ENCODE measurements at regions not wholly inside any gene's neighbourhood (a gene's known extent, or its start where the extent isn't known, plus 50 kb on each side); places are given as distances from the start of the nearest gene placed in this dataset.
"Not testable (repeated sequence)": the region's sequence is repeated elsewhere in the genome, so short reads cannot be mapped to it uniquely, and the experiment has no call there.

- ATAC-seq = no peak
Measured at GRCh38 chr5:87150630-87151029, 117.1 kb upstream of the RASA1 start.

DNA sequence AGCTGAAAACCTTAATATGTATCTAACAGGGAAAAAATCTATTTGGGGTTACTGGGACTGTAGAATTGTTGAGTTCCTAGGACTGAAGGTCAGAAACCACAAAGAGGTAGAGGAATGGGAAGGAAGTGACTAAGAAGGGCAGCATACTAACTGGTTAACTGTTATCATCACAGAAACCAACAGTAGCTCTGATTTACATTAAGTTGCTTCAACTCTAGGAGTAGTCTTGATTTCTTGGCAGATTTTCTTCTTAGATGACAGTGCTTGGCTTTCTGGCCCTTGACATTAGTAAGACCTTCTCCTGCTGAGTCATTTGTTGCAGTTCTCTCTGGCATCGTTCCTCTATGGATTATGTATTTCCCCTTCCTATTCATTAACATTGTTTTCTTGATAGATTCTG, 116.1 kb upstream of the RASA1 start:
- ATAC-seq = peak in 1 of 2 donors; percentile 20

- no peak for ATAC-seq
Measured at GRCh38 chr5:87152886-87153285, 114.8 kb upstream of the RASA1 start.

DNA sequence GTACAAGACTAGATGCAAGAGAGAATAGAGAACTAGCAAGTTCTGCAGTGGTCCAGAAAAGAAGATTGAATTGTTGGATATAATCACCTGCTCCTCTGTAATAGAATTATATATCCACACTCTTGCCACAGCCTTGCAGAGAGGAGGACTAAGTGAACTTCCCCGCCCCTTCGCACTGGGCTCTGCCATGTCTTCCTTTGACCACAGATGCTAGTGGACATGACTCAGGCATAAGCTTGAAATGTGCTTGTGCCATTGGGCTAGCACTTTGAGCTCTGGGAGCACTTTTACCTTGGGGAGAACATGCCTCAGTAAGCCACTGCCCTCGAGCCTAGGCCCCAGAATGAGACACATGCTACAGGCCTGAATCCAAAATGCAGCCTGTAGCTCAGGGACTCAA, 113.5 kb upstream of the RASA1 start:
- no peak for ATAC-seq

GRCh38 chr5:87155106-87155505, 112.6 kb upstream of the RASA1 start:
- no peak for ATAC-seq

- no peak for ATAC-seq
Measured at GRCh38 chr5:87156631-87157030, 111.1 kb upstream of the RASA1 start.

DNA sequence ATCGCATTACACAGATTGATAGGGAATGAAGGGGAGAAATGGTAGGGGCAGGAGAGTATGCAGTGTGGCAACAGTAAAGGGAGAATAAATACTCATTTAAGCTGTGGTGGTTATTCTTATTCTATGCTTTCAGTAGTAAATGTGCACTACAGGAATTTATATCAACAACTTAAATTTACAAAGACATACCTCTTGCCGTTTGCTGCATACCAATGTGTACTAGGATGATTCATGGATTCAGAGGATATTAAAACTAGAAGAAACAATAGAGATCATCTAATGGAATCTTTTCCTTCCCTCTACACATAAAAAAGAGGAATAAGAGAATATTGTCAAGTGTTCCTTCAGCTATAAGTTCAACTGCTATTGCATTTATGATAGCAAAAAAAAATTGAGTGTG, 103.3 kb upstream of the RASA1 start:
- ATAC-seq = no peak

GRCh38 chr5:87169300-87169991, 98.2 kb upstream of the RASA1 start:
- ATAC-seq = no peak

- ATAC-seq = no peak
Measured at GRCh38 chr5:87170799-87171198, 96.9 kb upstream of the RASA1 start.

DNA sequence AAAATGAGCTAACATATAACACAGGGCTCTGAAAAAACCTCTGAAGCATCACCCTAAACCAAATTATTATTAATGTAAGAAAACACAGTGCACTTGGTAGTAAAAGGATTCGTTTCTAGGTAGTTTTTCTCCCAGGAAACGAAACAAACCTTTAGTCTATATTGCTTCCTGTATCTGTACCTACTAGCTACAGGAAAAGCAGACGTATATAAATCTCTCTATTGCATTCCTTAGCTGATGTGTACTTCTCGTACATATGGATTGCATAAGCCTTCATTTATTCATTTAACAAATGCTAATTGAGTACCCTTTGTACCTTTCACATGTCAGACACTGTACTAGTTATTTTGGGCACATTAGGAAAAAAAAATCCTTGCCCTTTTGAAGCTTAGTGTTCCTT, 85.0 kb upstream of the RASA1 start:
- peak in 1 of 2 donors; percentile 46 for ATAC-seq

DNA sequence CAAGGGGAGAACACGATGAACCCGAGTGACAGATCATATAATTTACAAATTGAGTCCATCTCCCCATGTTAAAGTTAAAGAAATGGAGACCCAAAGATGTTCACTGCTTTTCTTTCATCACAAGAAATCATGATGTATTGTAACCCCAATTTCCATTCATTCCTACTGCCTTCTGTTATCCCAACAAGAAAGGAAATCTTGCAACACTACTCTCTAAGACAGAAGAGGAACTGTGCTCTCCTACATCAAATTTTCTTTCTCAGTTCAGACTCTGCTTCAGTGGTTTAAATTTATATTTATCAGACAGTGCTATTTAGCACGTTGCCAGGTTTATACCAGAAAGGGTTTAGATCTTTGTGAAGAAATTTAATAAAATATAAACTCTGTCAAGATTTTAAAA, 83.8 kb upstream of the RASA1 start:
- no peak for ATAC-seq

DNA sequence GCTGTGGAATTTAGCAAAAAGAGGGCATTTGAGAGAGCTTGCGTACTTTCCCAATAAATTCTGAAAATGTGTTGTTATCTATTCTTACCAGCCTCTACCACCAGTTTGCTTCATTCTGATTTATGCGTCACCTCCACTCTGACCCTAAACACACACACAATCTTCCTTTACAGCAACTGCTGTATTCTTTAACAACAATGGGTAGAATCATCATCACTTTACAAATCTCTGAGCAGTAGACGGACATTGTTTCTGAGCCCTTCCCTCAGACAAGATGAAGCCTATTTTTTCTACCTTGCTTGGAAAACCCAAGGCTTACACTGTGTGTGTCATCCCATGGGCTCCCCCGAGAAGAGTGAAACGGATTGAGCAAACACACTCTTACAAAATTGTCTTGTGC, 83.1 kb upstream of the RASA1 start:
- ATAC-seq = no peak

DNA sequence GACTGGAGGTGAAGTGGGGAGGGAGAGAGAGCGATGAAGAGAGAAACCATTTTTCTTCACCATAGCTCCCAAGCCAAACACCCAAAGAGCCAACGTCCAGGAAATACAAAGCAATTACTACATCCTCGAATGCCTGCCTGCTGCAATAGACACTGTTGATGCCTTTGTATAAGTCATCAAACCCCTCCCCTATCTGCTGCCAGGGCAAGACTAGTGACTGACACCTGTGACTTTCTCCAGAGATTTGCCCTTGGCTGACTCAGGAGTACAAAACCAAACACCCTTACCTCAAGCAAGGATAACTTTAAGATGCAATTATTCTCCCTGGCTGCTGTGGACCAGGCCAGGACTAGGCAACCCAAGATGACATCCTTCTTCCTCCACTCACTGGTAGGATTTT, 81.8 kb upstream of the RASA1 start:
- ATAC-seq = no peak

DNA sequence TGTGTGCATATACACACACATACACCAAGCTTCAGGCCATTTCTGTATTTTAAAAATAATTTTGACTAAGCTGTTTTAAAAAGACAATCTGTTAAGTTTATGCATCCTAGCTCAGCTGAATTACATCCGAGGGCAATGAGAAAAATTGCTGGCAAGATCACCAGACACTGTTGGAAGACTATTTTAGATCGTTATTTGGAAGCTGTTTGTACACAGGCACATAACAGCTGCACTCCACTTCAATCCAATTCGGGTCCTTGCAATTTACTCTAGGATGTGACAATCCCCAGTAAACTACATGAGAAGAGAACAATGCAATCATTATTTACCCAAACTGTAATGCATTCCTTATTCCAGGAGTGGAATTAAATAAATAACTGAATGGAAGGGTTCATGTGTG, 79.3 kb upstream of the RASA1 start:
- no peak for ATAC-seq

GRCh38 chr5:87190041-87190440, 77.6 kb upstream of the RASA1 start:
- no peak for ATAC-seq

DNA sequence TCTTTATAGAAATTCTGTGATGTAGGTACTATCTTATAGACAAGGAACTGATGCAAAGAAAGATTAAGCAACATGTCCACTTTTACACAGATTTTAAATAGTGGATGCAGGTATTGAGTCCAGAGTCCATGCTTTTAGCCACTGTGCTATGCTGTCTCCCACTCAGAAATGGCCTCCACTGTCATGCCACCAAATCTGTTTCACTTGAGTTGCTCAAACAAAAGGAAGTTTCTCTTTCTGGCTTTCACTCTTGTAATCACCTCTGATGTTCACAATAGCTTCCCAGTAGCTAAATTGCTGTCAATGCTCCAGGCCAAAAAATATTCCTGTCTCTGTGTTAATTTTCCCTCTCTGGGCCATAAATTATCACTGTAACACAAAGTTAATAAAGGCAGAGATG, 77.0 kb upstream of the RASA1 start:
- no peak for ATAC-seq

DNA sequence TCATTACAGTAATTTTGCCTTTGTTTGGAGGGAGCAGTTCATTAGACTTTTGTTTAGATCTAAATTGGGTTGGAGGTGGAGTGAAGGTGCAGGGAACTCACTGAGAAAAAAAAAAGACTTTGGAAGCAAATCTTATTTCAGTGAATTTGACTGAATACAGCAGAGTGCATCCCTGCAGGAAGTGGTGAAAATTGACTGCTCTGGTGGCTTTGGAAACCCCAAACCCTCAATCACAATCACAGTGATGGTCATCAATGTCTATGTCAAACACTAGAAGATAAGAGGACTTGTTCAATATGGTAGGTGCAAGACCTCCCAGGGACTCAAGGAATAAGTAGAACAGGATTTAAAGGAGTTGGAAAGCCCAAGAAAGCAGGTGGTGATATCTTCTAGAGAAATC, 76.0 kb upstream of the RASA1 start:
- ATAC-seq = no peak

GRCh38 chr5:87195104-87195591, 72.5 kb upstream of the RASA1 start:
- peak; percentile 60 to 63 for ATAC-seq

GRCh38 chr5:87195616-87196015, 72.1 kb upstream of the RASA1 start:
- ATAC-seq = no peak

GRCh38 chr5:87198010-87198409, 69.7 kb upstream of the RASA1 start:
- ATAC-seq = no peak

DNA sequence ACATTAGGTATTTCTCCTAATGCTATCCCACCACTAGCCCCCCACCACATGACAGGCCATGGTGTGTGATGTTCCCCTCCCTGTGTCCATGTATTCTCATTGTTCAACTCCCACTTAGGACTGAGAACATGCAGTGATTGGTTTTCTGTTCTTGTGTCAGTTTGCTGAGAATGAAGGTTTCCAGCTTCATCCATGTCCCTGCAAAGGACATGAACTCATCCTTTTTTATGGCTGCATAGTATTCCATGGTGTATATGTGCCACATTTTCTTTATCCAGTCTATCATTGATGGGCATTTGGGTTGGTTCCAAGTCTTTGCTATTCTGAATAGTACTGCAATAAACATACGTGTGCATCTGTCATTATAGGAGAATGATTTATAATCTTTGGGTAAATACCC, 68.4 kb upstream of the RASA1 start:
- not testable (repeated sequence) for ATAC-seq

GRCh38 chr5:87199704-87200103, 68.0 kb upstream of the RASA1 start:
- ATAC-seq = not testable (repeated sequence)

- no peak for ATAC-seq
Measured at GRCh38 chr5:87210076-87210475, 57.6 kb upstream of the RASA1 start.

GRCh38 chr5:87210743-87211142, 56.9 kb upstream of the RASA1 start:
- no peak for ATAC-seq

GRCh38 chr5:87211676-87212075, 56.0 kb upstream of the RASA1 start:
- ATAC-seq = no peak

All from activated CD4-positive, CD25-positive, alpha-beta regulatory T cell treated with anti-CD3 and anti-CD28 coated beads, Interleukin-2, amount 50 U/mL, for 24 hours (primary cell).